ENCODE measurements at regions not wholly inside any gene's neighbourhood (a gene's known extent, or its start where the extent isn't known, plus 50 kb on each side); places are given as distances from the start of the nearest gene placed in this dataset.
"Not testable (repeated sequence)": the region's sequence is repeated elsewhere in the genome, so short reads cannot be mapped to it uniquely, and the experiment has no call there.

- TF ChIP-seq CTCF (IDR thresholded peaks at IDR 0.05; ENCODE audit: low read length, missing control alignments), result no peak
- H3K4me3 ChIP-seq (replicated peaks; ENCODE audit: low read depth, low read length), result no peak overlapping the region
- DNase-seq (ENCODE audit: low read depth), result no peak
These were observed 107.2 kb downstream of the RNASET2 start for GRCh38 chr6:166848979-166849748.

DNA sequence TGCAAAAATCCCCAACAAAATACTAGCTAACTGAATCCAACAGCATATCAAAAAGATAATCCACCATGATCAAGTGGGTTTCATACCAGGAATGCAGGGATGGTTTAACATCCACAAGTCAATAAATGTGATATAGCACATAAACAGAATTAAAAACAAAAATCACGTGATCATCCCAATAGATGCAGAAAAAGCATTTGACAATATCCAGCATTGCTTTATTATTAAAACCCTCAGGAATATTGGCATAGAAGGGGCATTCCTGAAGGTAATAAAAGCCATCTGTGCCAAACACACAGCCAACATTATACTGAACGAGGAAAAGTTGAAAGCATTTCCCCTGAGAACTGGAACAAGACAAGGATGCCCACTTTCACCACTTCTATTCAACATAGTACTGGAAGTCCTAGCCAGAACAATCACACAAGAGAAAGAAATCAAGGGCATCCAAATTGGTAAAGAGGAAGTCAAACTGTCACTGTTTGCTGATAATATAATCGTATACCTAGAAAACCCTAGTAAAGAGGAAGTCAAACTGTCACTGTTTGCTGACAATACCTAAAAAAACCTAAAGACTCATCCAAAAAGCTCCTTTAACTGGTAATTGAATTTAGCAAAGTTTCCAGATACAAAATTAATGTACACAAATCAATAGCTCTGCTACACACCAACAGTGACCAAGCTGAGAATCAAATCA lies 109.8 kb downstream of the RNASET2 start:
- DNase-seq (ENCODE audit: low read depth); H3K4me3 ChIP-seq (replicated peaks; ENCODE audit: low read depth, low read length): not testable (repeated sequence)

- H3K4me3 ChIP-seq (replicated peaks; ENCODE audit: low read depth, low read length), result no peak overlapping the region
- no peak for DNase-seq (ENCODE audit: low read depth)
- TF ChIP-seq CTCF (IDR thresholded peaks at IDR 0.05; ENCODE audit: low read length, missing control alignments), result no peak
These were observed 113.7 kb downstream of the RNASET2 start for GRCh38 chr6:166842607-166843006.

DNA sequence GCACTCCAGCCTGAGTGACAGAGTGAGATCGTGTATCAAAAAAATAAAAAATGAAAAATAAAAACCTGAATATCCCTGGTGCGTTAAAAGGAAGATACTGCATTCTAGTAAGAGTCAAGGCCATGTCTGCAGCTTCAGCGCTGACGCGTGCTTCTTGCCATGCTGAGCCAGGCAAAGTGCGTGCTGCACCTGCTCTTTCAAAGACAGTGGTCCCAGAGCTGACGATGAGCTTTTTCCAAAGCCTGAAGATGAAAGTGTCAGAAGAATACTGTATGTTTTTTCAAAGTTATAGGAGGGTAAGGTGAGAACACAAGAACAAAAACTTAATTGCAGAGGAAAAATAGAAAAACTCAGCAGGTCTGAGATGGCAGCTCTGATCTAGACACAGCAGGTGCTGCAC lies 115.1 kb downstream of the RNASET2 start:
- DNase-seq (ENCODE audit: low read depth), result no peak
- no peak for TF ChIP-seq CTCF (IDR thresholded peaks at IDR 0.05; ENCODE audit: low read length, missing control alignments)
- no peak overlapping the region for H3K4me3 ChIP-seq (replicated peaks; ENCODE audit: low read depth, low read length)

- H3K4me3 ChIP-seq (replicated peaks; ENCODE audit: low read depth, low read length), result no peak overlapping the region
- TF ChIP-seq CTCF (IDR thresholded peaks at IDR 0.05; ENCODE audit: low read length, missing control alignments), result no peak
- no peak for DNase-seq (ENCODE audit: low read depth)
These were observed 116.8 kb downstream of the RNASET2 start for GRCh38 chr6:166839569-166839968.

DNA sequence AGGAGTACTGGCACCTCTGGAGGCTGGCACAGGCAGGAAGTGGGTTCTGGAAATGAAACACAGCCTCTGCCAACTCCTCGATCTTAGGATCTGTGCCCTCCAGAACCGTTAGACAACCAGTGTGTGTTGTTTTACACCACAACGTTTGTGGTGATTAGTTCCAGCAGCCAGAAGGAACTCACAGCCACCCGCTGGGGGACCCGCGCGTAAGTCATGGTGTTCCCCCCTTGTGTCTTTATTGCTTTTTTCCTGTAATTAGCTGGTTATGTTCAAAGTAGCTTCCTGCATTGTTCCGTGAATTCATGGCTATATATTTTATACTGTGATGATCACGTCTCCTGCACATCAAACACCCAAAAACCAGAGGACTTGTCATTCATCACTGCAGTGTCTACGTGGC lies 117.4 kb downstream of the RNASET2 start:
- no peak for DNase-seq (ENCODE audit: low read depth)
- TF ChIP-seq CTCF (IDR thresholded peaks at IDR 0.05; ENCODE audit: low read length, missing control alignments), result no peak
- H3K4me3 ChIP-seq (replicated peaks; ENCODE audit: low read depth, low read length), result no peak overlapping the region

DNA sequence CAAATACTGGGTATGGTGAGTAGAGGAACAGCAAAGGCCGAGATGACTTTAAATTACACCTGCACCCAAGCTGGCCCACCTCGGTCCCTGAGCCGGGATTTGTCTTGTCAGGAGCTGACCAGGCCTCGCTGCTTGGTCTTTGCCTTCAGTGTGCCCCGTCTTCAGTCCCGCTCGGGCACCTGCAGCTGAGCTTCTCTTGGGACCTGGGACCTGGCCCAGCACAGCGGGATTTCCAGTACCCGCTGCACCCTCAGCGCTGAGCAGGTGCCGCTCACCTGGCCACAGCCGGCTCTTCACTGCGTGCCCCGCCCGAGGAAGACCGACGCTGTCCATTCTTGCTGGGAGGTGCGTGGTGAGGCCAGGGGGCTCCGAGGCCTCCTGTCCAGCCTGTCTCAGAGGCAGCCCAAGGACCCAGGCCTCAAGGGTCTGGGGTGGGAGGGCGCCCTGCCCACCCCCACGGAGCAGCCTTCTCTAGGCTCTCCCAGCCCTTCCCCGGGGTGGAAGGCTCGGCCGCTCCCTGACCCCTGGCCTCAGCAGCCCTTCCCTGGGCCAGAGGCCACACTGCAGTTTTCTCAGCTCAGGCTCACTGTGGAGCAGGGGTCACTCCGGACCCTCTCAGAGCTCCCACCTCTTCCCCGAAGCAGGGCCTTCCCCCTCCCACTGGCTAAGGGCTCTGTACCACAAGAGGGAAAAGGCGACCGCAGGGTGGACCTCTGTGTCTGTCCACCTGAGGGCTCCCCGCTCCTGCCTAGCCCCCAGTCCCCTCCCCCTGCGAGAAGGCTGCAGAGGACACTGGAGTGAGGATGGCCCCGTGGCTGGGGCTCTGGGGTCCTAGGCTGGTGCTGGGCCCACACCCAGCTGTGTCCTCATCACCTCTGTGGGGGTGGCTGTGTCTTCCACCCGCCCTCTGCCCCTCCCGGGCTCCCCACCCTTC lies 119.3 kb downstream of the RNASET2 start:
- no peak overlapping the region for H3K4me3 ChIP-seq (replicated peaks; ENCODE audit: low read depth, low read length)
- no peak for TF ChIP-seq CTCF (IDR thresholded peaks at IDR 0.05; ENCODE audit: low read length, missing control alignments)

More for the DNA sequence above, 119.3 kb downstream of the RNASET2 start:
- DNase-seq (ENCODE audit: low read depth), result no peak
